PC-9 (cell line): ENCODE measurements at regions not wholly inside any gene's neighbourhood (a gene's known extent, or its start where the extent isn't known, plus 50 kb on each side); places are given as distances from the start of the nearest gene placed in this dataset.

Experiments used
- BruUV-seq: library from RNA; stranded (reverse); fragments of 400-500 nt; replicated peaks from 2 replicates; lab custom pipeline; 2021; lab: Mats Ljungman, UMichigan
- CTCF ChIA-PET: fragments of 300-600 bp; sonication (Branson Sonifier 250); formaldehyde crosslinking; loops from one replicate; lab custom pipeline; 2022; ENCODE audit warnings: antibody characterized with exemption; lab: Charles Lee
- POLR2A ChIA-PET: fragments of 300-600 bp; sonication (Branson Sonifier 250); formaldehyde crosslinking; loops from one replicate; lab custom pipeline; 2022; ENCODE audit warnings: antibody characterized with exemption; ENCODE audit not compliant: unreplicated experiment; lab: Charles Lee
- DNase-seq, 2 experiments: peaks; one replicate each; pipeline versions ENCODE4 v3.0.0 to v3.0.0-alpha.2; 2015 to 2022; ENCODE audit warnings: mixed read lengths in 1 of 2
- H2AFZ ChIP-seq: fragments of 200-600 bp; sonication (generic); 2 replicates; pipeline ENCODE4 v1.8.1; 2017; ENCODE audit warnings: antibody characterized with exemption
- H3F3A ChIP-seq: fragments of 200-600 bp; sonication (generic); 2 replicates; pipeline ENCODE4 v1.8.1; 2017; ENCODE audit warnings: antibody characterized with exemption, mild to moderate bottlenecking, low read depth; ENCODE audit not compliant: insufficient read depth
- H3K27ac ChIP-seq: fragments of 200-600 bp; sonication (generic); 2 replicates; pipeline ENCODE4 v1.6.1; 2016; ENCODE audit warnings: mixed run types
- H3K27me3 ChIP-seq: fragments of 200-600 bp; sonication (generic); 2 replicates; pipeline ENCODE4 v1.6.1; 2016; ENCODE audit warnings: low read depth, mixed run types; ENCODE audit not compliant: insufficient read depth
- H3K36me3 ChIP-seq: fragments of 200-600 bp; sonication (generic); 2 replicates; pipeline ENCODE4 v1.6.1; 2016; ENCODE audit warnings: low read depth, mixed run types
- H3K4me1 ChIP-seq: fragments of 200-600 bp; sonication (generic); replicated peaks from 2 replicates; pipeline ENCODE4 v1.6.1; 2016; ENCODE audit warnings: mixed run types; ENCODE audit not compliant: insufficient read depth
- H3K4me2 ChIP-seq: fragments of 200-600 bp; sonication (generic); 2 replicates; pipeline ENCODE4 v1.6.1; 2017; ENCODE audit warnings: mixed run types
- H3K4me3 ChIP-seq: fragments of 200-600 bp; sonication (generic); 2 replicates; pipeline ENCODE4 v1.6.1; 2016; ENCODE audit warnings: mixed run types
- H3K79me2 ChIP-seq: fragments of 200-600 bp; sonication (generic); 2 replicates; pipeline ENCODE4 v1.6.1; 2017; ENCODE audit warnings: low read depth, mixed run types
- H3K9me2 ChIP-seq: fragments of 200-600 bp; sonication (generic); 2 replicates; pipeline ENCODE4 v1.8.1; 2017; ENCODE audit warnings: mild to moderate bottlenecking; ENCODE audit not compliant: insufficient read depth
- H3K9me3 ChIP-seq: fragments of 200-600 bp; sonication (generic); 2 replicates; pipeline ENCODE4 v1.8.1; 2016; ENCODE audit warnings: low read depth; ENCODE audit not compliant: insufficient read depth
- H4K20me1 ChIP-seq: fragments of 200-600 bp; sonication (generic); 2 replicates; pipeline ENCODE4 v1.8.1; 2017; ENCODE audit not compliant: insufficient read depth
- EZH2 ChIP-seq: fragments of 200-600 bp; sonication (generic); IDR thresholded peaks from 2 replicates; pipeline ENCODE4 v1.8.0; 2017; ENCODE audit warnings: antibody characterized with exemption, low read depth
- intact Hi-C: fragments of 100-400 bp; cut with micrococcal nuclease; formaldehyde crosslinking; loops from one replicate; pipeline ENCODE4 v1.10.0; 2022; ENCODE audit not compliant: unreplicated experiment
- TF ChIP-seq, protein P1 (sequence below): fragments of 200-600 bp; sonication (generic); conservative IDR thresholded peaks from 2 replicates; pipeline ENCODE4 v1.6.1; 2017; ENCODE audit warnings: mixed run types, antibody characterized with exemption, mild to moderate bottlenecking, moderate library complexity

DNA sequence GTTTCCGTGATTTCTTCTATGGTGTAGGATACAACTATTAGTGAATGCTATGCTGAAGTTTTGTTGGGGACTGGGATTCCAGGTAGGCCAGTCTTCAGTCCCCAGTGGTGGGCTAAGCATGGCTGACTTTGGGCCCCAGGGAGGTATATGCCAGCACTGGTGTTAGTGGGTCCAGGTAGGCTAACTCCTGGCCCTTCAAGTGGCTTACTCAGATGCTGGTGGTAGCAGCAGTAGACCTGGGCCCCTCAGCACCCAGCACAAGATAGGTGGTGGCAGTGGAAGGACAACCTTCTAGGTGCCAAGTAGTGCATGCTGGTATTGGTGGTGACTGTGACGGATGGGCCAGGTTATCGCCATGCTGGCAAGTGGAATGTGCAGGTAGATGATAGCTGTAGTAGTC, 955.1 kb downstream of the TMTC2 start:
- no peaks in the 10 kb centered on the region for H3K9me3 ChIP-seq
- no peaks in the 10 kb centered on the region for H3K9me2 ChIP-seq
- no peaks in the 10 kb centered on the region for H3K79me2 ChIP-seq
- H3K4me3 ChIP-seq, result no peak overlapping the region
- H3K4me2 ChIP-seq, result no peak overlapping the region
- DNase-seq, result no peak
- no peaks in the 10 kb centered on the region for H3K36me3 ChIP-seq
- no peaks in the 10 kb centered on the region for H3K27me3 ChIP-seq
- H3K27ac ChIP-seq, result no peak overlapping the region
- ChIA-PET CTCF (no interaction called here), POLR2A (no interaction called here)
- H4K20me1 ChIP-seq, result no peaks in the 10 kb centered on the region
- no peaks in the 10 kb centered on the region for H3F3A ChIP-seq
- BruUV-seq, result no TSS peak
- H3K4me1 ChIP-seq, result no peaks in the 10 kb centered on the region
- intact Hi-C loops, result no loop called here
- TF ChIP-seq, protein P1, sequence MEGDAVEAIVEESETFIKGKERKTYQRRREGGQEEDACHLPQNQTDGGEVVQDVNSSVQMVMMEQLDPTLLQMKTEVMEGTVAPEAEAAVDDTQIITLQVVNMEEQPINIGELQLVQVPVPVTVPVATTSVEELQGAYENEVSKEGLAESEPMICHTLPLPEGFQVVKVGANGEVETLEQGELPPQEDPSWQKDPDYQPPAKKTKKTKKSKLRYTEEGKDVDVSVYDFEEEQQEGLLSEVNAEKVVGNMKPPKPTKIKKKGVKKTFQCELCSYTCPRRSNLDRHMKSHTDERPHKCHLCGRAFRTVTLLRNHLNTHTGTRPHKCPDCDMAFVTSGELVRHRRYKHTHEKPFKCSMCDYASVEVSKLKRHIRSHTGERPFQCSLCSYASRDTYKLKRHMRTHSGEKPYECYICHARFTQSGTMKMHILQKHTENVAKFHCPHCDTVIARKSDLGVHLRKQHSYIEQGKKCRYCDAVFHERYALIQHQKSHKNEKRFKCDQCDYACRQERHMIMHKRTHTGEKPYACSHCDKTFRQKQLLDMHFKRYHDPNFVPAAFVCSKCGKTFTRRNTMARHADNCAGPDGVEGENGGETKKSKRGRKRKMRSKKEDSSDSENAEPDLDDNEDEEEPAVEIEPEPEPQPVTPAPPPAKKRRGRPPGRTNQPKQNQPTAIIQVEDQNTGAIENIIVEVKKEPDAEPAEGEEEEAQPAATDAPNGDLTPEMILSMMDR, result no peak
- TF ChIP-seq EZH2, result no peak
- no peak overlapping the region for H2AFZ ChIP-seq

GRCh38 chr12:83634726-83635267, 948.1 kb downstream of the TMTC2 start:
- Histone ChIP-seq H3K27me3 (no peaks in the 10 kb centered on the region), H2AFZ (no peak overlapping the region), H3K4me3 (no peak overlapping the region), H3F3A (no peaks in the 10 kb centered on the region), H3K9me3 (no peaks in the 10 kb centered on the region), H3K9me2 (no peaks in the 10 kb centered on the region), H3K79me2 (no peaks in the 10 kb centered on the region), H3K4me2 (no peak overlapping the region), H3K4me1 (no peaks in the 10 kb centered on the region), H3K36me3 (no peaks in the 10 kb centered on the region), H4K20me1 (no peaks in the 10 kb centered on the region), H3K27ac (no peak overlapping the region)
- ChIA-PET POLR2A (no interaction called here), CTCF (no interaction called here)
- no peak for DNase-seq
- no TSS peak for BruUV-seq
- TF ChIP-seq, protein P1, result no peak
- no peak for TF ChIP-seq EZH2
- intact Hi-C loops, result no loop called here

- Histone ChIP-seq H3K4me1 (no peaks in the 10 kb centered on the region), H2AFZ (no peak overlapping the region), H3K9me2 (no peaks in the 10 kb centered on the region), H3K4me3 (no peak overlapping the region), H3K36me3 (no peaks in the 10 kb centered on the region), H3F3A (no peaks in the 10 kb centered on the region), H3K27me3 (no peaks in the 10 kb centered on the region), H3K9me3 (no peaks in the 10 kb centered on the region), H3K79me2 (no peaks in the 10 kb centered on the region), H4K20me1 (no peaks in the 10 kb centered on the region), H3K4me2 (no peak overlapping the region), H3K27ac (no peak overlapping the region)
- no peak for TF ChIP-seq EZH2
- TF ChIP-seq, protein P1, result no peak
- POLR2A ChIA-PET, result no interaction called here
- DNase-seq, result no peak
- CTCF ChIA-PET, result no interaction called here
- intact Hi-C loops, result no loop called here
- no TSS peak for BruUV-seq
Observed at GRCh38 chr12:83630526-83630925, 943.8 kb downstream of the TMTC2 start.
